ENCODE measurements at regions not wholly inside any gene's neighbourhood (a gene's known extent, or its start where the extent isn't known, plus 50 kb on each side); places are given as distances from the start of the nearest gene placed in this dataset.

- H3K27ac Mint-ChIP-seq: no peak overlapping the region
- intact Hi-C loops (cut with micrococcal nuclease): no loop called here
- H3K9me3 Mint-ChIP-seq: no peaks in the 10 kb centered on the region
- H3K27me3 Mint-ChIP-seq: peaks cover 1% of the 10 kb centered on the region
- no peaks in the 10 kb centered on the region for H3K4me1 Mint-ChIP-seq
- H3K36me3 Mint-ChIP-seq (ENCODE audit: low read depth): no peaks in the 10 kb centered on the region
- no peak for DNase-seq
- H3K4me3 Mint-ChIP-seq: no peak overlapping the region
These were observed 271.2 kb upstream of the ROPN1 start for GRCh38 chr3:124263168-124263567.

GRCh38 chr3:124264346-124264745 is 272.4 kb upstream of the ROPN1 start:
- Mint-ChIP-seq H3K27ac (no peak overlapping the region), H3K4me1 (no peaks in the 10 kb centered on the region), H3K36me3 (ENCODE audit: low read depth) (no peaks in the 10 kb centered on the region), H3K27me3 (peaks cover 1% of the 10 kb centered on the region), H3K9me3 (no peaks in the 10 kb centered on the region), H3K4me3 (no peak overlapping the region)
- intact Hi-C loops (cut with micrococcal nuclease): no loop called here
- DNase-seq: no peak

GRCh38 chr3:124266487-124266886 is 274.6 kb upstream of the ROPN1 start:
- Mint-ChIP-seq H3K9me3 (no peaks in the 10 kb centered on the region), H3K27me3 (peaks cover 1% of the 10 kb centered on the region), H3K27ac (no peak overlapping the region), H3K36me3 (ENCODE audit: low read depth) (no peaks in the 10 kb centered on the region), H3K4me3 (no peak overlapping the region), H3K4me1 (no peaks in the 10 kb centered on the region)
- no peak for DNase-seq
- intact Hi-C loops (cut with micrococcal nuclease): no loop called here

- intact Hi-C loops (cut with micrococcal nuclease): no loop called here
- Mint-ChIP-seq H3K36me3 (ENCODE audit: low read depth) (no peaks in the 10 kb centered on the region), H3K27me3 (peaks cover 2% of the 10 kb centered on the region), H3K27ac (no peak overlapping the region), H3K4me1 (no peaks in the 10 kb centered on the region), H3K4me3 (no peak overlapping the region), H3K9me3 (no peaks in the 10 kb centered on the region)
- DNase-seq: no peak
These were observed 275.5 kb upstream of the ROPN1 start for GRCh38 chr3:124267406-124267805.

- Mint-ChIP-seq H3K4me1 (no peaks in the 10 kb centered on the region), H3K4me3 (no peak overlapping the region)
- intact Hi-C loops (cut with micrococcal nuclease): no loop called here
These were observed 276.4 kb upstream of the ROPN1 start for GRCh38 chr3:124268355-124268754.

GRCh38 chr3:124269619-124270018 is 277.7 kb upstream of the ROPN1 start:
- Mint-ChIP-seq H3K27me3 (peaks cover 2% of the 10 kb centered on the region), H3K9me3 (no peaks in the 10 kb centered on the region), H3K27ac (no peak overlapping the region), H3K36me3 (ENCODE audit: low read depth) (no peaks in the 10 kb centered on the region), H3K4me3 (no peak overlapping the region), H3K4me1 (no peaks in the 10 kb centered on the region)
- DNase-seq: no peak
- intact Hi-C loops (cut with micrococcal nuclease): no loop called here

More at GRCh38 chr3:124268355-124268754, 276.4 kb upstream of the ROPN1 start:
- no peak for DNase-seq
- Mint-ChIP-seq H3K36me3 (ENCODE audit: low read depth) (no peaks in the 10 kb centered on the region), H3K27me3 (peaks cover 2% of the 10 kb centered on the region), H3K9me3 (no peaks in the 10 kb centered on the region), H3K27ac (no peak overlapping the region)

GRCh38 chr3:124272605-124273151 is 280.8 kb upstream of the ROPN1 start:
- intact Hi-C loops (cut with micrococcal nuclease): no loop called here
- Mint-ChIP-seq H3K27ac (no peak overlapping the region), H3K4me3 (no peak overlapping the region), H3K36me3 (ENCODE audit: low read depth) (no peaks in the 10 kb centered on the region), H3K4me1 (no peaks in the 10 kb centered on the region), H3K27me3 (peaks cover 2% of the 10 kb centered on the region), H3K9me3 (no peaks in the 10 kb centered on the region)
- no peak for DNase-seq

- intact Hi-C loops (cut with micrococcal nuclease): no loop called here
- Mint-ChIP-seq H3K4me3 (no peak overlapping the region), H3K36me3 (ENCODE audit: low read depth) (no peaks in the 10 kb centered on the region), H3K27me3 (peaks cover 2% of the 10 kb centered on the region), H3K4me1 (no peaks in the 10 kb centered on the region), H3K27ac (no peak overlapping the region), H3K9me3 (no peaks in the 10 kb centered on the region)
- no peak for DNase-seq
These were observed 281.7 kb upstream of the ROPN1 start for GRCh38 chr3:124273651-124274050.

GRCh38 chr3:124274051-124274450 is 282.1 kb upstream of the ROPN1 start:
- Mint-ChIP-seq H3K27ac (no peak overlapping the region), H3K4me3 (no peak overlapping the region), H3K4me1 (no peaks in the 10 kb centered on the region), H3K27me3 (peaks cover 2% of the 10 kb centered on the region), H3K9me3 (no peaks in the 10 kb centered on the region), H3K36me3 (ENCODE audit: low read depth) (no peaks in the 10 kb centered on the region)
- no peak for DNase-seq
- intact Hi-C loops (cut with micrococcal nuclease): no loop called here

GRCh38 chr3:124275412-124275811 is 283.5 kb upstream of the ROPN1 start:
- Mint-ChIP-seq H3K27me3 (peaks cover 2% of the 10 kb centered on the region), H3K27ac (no peak overlapping the region), H3K4me3 (no peak overlapping the region), H3K4me1 (no peaks in the 10 kb centered on the region), H3K9me3 (no peaks in the 10 kb centered on the region), H3K36me3 (ENCODE audit: low read depth) (no peaks in the 10 kb centered on the region)
- DNase-seq: no peak
- intact Hi-C loops (cut with micrococcal nuclease): no loop called here

GRCh38 chr3:124276133-124276532 is 284.2 kb upstream of the ROPN1 start:
- no peak for DNase-seq
- no peaks in the 10 kb centered on the region for H3K9me3 Mint-ChIP-seq
- no peak overlapping the region for H3K27ac Mint-ChIP-seq
- H3K27me3 Mint-ChIP-seq: peaks cover 2% of the 10 kb centered on the region
- intact Hi-C loops (cut with micrococcal nuclease): no loop called here
- no peaks in the 10 kb centered on the region for H3K4me1 Mint-ChIP-seq
- H3K4me3 Mint-ChIP-seq: no peak overlapping the region
- no peaks in the 10 kb centered on the region for H3K36me3 Mint-ChIP-seq (ENCODE audit: low read depth)

- Mint-ChIP-seq H3K4me3 (no peak overlapping the region), H3K27ac (no peak overlapping the region), H3K27me3 (peaks cover 4% of the 10 kb centered on the region), H3K36me3 (ENCODE audit: low read depth) (no peaks in the 10 kb centered on the region), H3K4me1 (no peaks in the 10 kb centered on the region), H3K9me3 (no peaks in the 10 kb centered on the region)
- DNase-seq: no peak
- intact Hi-C loops (cut with micrococcal nuclease): no loop called here
These were observed 284.7 kb upstream of the ROPN1 start for GRCh38 chr3:124276539-124277143.

- Mint-ChIP-seq H3K9me3 (no peaks in the 10 kb centered on the region), H3K4me3 (no peak overlapping the region), H3K27ac (no peak overlapping the region), H3K27me3 (peaks cover 4% of the 10 kb centered on the region), H3K4me1 (no peaks in the 10 kb centered on the region), H3K36me3 (ENCODE audit: low read depth) (no peaks in the 10 kb centered on the region)
- no peak for DNase-seq
- intact Hi-C loops (cut with micrococcal nuclease): no loop called here
These were observed 285.4 kb upstream of the ROPN1 start for GRCh38 chr3:124277144-124277890.

- H3K4me3 Mint-ChIP-seq: no peak overlapping the region
- no peak for DNase-seq
- intact Hi-C loops (cut with micrococcal nuclease): no loop called here
- no peaks in the 10 kb centered on the region for H3K4me1 Mint-ChIP-seq
- no peaks in the 10 kb centered on the region for H3K36me3 Mint-ChIP-seq (ENCODE audit: low read depth)
- peaks cover 2% of the 10 kb centered on the region for H3K27me3 Mint-ChIP-seq
- H3K27ac Mint-ChIP-seq: no peak overlapping the region
- H3K9me3 Mint-ChIP-seq: no peaks in the 10 kb centered on the region
These were observed 289.8 kb upstream of the ROPN1 start for GRCh38 chr3:124281453-124282316.

Measured in activated CD4-positive, alpha-beta T cell treated with anti-CD3 and anti-CD28 coated beads, Interleukin-2, amount 10 ng/mL, durations not matched to agents 24 days and 14 days (primary cell).